DOHH2 (cell line): ENCODE measurements at regions not wholly inside any gene's neighbourhood (a gene's known extent, or its start where the extent isn't known, plus 50 kb on each side); places are given as distances from the start of the nearest gene placed in this dataset.

Experiments used
- EZH2phosphoT487 ChIP-seq: fragments of 200-600 bp; sonication (generic); IDR thresholded peaks from 2 replicates; pipeline ENCODE4 v1.6.1; 2017; ENCODE audit warnings: borderline replicate concordance, mild to moderate bottlenecking, antibody characterized with exemption, low read length, moderate library complexity, mixed read lengths
- TF ChIP-seq, protein P1 (sequence below): fragments of 200-600 bp; sonication (generic); IDR thresholded peaks from one replicate; pipeline ENCODE4 v1.5.1; 2014; ENCODE audit warnings: antibody characterized with exemption, mild to moderate bottlenecking, low read depth, low read length; ENCODE audit not compliant: poor library complexity, severe bottlenecking

GRCh38 chr14:36070031-36070719, 106.3 kb downstream of the PTCSC3 start:
- TF ChIP-seq, protein P1, sequence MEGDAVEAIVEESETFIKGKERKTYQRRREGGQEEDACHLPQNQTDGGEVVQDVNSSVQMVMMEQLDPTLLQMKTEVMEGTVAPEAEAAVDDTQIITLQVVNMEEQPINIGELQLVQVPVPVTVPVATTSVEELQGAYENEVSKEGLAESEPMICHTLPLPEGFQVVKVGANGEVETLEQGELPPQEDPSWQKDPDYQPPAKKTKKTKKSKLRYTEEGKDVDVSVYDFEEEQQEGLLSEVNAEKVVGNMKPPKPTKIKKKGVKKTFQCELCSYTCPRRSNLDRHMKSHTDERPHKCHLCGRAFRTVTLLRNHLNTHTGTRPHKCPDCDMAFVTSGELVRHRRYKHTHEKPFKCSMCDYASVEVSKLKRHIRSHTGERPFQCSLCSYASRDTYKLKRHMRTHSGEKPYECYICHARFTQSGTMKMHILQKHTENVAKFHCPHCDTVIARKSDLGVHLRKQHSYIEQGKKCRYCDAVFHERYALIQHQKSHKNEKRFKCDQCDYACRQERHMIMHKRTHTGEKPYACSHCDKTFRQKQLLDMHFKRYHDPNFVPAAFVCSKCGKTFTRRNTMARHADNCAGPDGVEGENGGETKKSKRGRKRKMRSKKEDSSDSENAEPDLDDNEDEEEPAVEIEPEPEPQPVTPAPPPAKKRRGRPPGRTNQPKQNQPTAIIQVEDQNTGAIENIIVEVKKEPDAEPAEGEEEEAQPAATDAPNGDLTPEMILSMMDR: peak; percentile 75
- TF ChIP-seq EZH2phosphoT487: no peak
